Epithelial cell of proximal tubule (primary cell): ENCODE measurements at regions not wholly inside any gene's neighbourhood (a gene's known extent, or its start where the extent isn't known, plus 50 kb on each side); places are given as distances from the start of the nearest gene placed in this dataset.

Source experiments
- DNase-seq: peaks from one replicate; pipeline ENCODE4 v3.0.0-alpha.2; 2011; ENCODE audit warnings: low read depth
- H3K4me3 ChIP-seq: 2 replicates; pipeline ENCODE4 v1.5.1; 2011; ENCODE audit warnings: low read depth, mild to moderate bottlenecking, low read length
- CTCF ChIP-seq: conservative IDR thresholded peaks from 2 replicates; pipeline ENCODE4 v1.5.1; 2012; ENCODE audit warnings: low read depth, mild to moderate bottlenecking, low read length

- H3K4me3 ChIP-seq, result no peak overlapping the region
- DNase-seq, result no peak
- TF ChIP-seq CTCF, result no peak
These were observed 129.5 kb downstream of the MMUT start for GRCh38 chr6:49333345-49334125.

GRCh38 chr6:49332781-49333180, 130.3 kb downstream of the MMUT start:
- no peak for DNase-seq
- H3K4me3 ChIP-seq, result no peak overlapping the region
- TF ChIP-seq CTCF, result no peak

- TF ChIP-seq CTCF, result no peak
- DNase-seq, result no peak
- no peak overlapping the region for H3K4me3 ChIP-seq
These were observed 133.9 kb downstream of the MMUT start for GRCh38 chr6:49329186-49329585.

- no peak for TF ChIP-seq CTCF
These were observed 134.9 kb downstream of the MMUT start for GRCh38 chr6:49328051-49328744.

GRCh38 chr6:49327571-49327970, 135.5 kb downstream of the MMUT start:
- no peak overlapping the region for H3K4me3 ChIP-seq
- no peak for TF ChIP-seq CTCF
- DNase-seq, result no peak

More at GRCh38 chr6:49328051-49328744, 134.9 kb downstream of the MMUT start:
- H3K4me3 ChIP-seq, result no peak overlapping the region
- no peak for DNase-seq

- no peak overlapping the region for H3K4me3 ChIP-seq
- no peak for TF ChIP-seq CTCF
- no peak for DNase-seq
These were observed 136.0 kb downstream of the MMUT start for GRCh38 chr6:49327005-49327404.
